Muscle layer of duodenum (tissue), 2 donors: ENCODE measurements at regions not wholly inside any gene's neighbourhood (a gene's known extent, or its start where the extent isn't known, plus 50 kb on each side); places are given as distances from the start of the nearest gene placed in this dataset.

Source experiments
- H3K27ac ChIP-seq: one replicate; pipeline ENCODE4 v1.7.0; 2013; ENCODE audit warnings: mild to moderate bottlenecking, low read length
- H3K27me3 ChIP-seq: one replicate; pipeline ENCODE4 v1.7.0; 2013; ENCODE audit warnings: low read depth, mild to moderate bottlenecking, control low read depth, low read length
- H3K36me3 ChIP-seq, 2 donors: one replicate each; pipeline ENCODE4 v1.7.0; 2013; ENCODE audit warnings: low read length in 2 of 2, control low read depth in 1 of 2, mild to moderate bottlenecking in 1 of 2; ENCODE audit not compliant: insufficient read depth in 2 of 2, control insufficient read depth in 1 of 2
- H3K4me1 ChIP-seq, 2 donors: one replicate each; pipeline ENCODE4 v1.7.0; 2013; ENCODE audit warnings: low read length in 2 of 2, mild to moderate bottlenecking in 2 of 2, control low read depth in 1 of 2, moderate library complexity in 1 of 2; ENCODE audit not compliant: insufficient read depth in 2 of 2, control insufficient read depth in 1 of 2
- H3K4me3 ChIP-seq, 2 donors: one replicate each; pipeline ENCODE4 v1.7.0; 2013; ENCODE audit warnings: low read length in 2 of 2, low read depth in 1 of 2, mild to moderate bottlenecking in 1 of 2
- H3K9me3 ChIP-seq, 2 donors: one replicate each; pipeline ENCODE4 v1.7.0; 2013; ENCODE audit warnings: low read length in 2 of 2, control low read depth in 1 of 2, mild to moderate bottlenecking in 1 of 2; ENCODE audit not compliant: control insufficient read depth in 1 of 2
- donor health status: healthy.

DNA sequence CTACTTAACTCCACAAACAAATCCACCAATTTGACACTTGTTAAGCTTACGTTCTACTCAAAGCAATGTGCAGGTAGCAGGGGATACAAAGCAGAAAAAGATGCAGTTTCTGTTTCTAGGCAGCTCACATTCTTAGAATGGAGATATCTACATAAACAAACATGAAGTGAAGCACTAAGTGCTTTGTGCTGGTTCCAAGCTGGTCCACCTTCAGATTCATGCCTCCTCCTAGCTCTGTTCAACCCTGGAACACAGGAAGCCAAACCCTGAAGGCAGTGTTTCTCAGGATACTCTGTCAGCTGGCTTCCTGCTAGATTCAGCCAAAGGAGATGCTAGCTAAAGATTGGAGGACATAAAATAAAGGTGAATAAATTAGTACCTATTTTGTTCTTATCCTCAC, 55.3 kb upstream of the NOL4 start:
- H3K27me3 ChIP-seq = no peaks in the 10 kb centered on the region
- no peak overlapping the region for H3K4me3 ChIP-seq
- H3K9me3 ChIP-seq = no peaks in the 10 kb centered on the region
- no peaks in the 10 kb centered on the region for H3K4me1 ChIP-seq
- no peak overlapping the region for H3K27ac ChIP-seq
- H3K36me3 ChIP-seq = no peaks in the 10 kb centered on the region

DNA sequence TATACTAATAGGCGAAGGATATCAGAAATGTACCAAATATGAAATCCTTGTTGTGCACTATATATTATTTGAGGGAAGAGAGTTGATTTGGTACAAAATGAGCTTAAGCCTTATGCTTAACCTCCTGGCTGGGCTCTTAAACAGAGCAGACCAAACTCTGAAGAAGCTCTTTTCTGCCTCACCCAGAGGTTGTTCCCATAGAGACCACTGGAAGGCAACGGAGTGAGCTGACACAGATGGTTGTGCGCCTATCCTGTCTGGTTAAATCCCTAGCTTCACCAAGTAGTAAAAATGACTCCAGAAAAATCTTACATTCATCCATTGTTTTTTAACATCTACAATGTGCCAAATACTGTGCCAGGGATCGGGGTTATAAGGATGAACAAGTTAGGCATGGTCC, 55.9 kb upstream of the NOL4 start:
- Histone ChIP-seq H3K4me3 (no peak overlapping the region), H3K27me3 (no peaks in the 10 kb centered on the region), H3K4me1 (no peaks in the 10 kb centered on the region), H3K27ac (no peak overlapping the region), H3K36me3 (no peaks in the 10 kb centered on the region), H3K9me3 (no peaks in the 10 kb centered on the region)

DNA sequence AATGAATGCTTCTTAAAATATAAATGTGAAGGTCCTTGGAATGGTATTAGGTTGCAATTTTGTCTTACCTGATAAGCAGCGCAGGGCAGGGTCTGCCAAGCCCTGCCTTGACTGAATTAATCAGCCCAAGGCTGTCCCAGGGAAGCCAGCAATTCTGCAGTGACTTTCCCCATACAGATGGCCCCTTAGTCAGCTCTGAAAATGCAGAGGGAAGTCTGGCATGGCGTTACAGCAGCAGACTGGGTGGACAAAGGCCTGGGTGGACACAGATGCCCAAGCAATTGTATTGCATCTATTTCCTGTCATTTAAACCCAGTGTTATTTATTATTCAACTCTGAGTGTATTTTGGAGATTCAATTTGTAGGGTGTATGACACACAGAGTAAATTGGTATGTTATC, 56.6 kb upstream of the NOL4 start:
- Histone ChIP-seq H3K4me1 (no peaks in the 10 kb centered on the region), H3K27me3 (no peaks in the 10 kb centered on the region), H3K27ac (no peak overlapping the region), H3K36me3 (no peaks in the 10 kb centered on the region), H3K9me3 (no peaks in the 10 kb centered on the region), H3K4me3 (no peak overlapping the region)

DNA sequence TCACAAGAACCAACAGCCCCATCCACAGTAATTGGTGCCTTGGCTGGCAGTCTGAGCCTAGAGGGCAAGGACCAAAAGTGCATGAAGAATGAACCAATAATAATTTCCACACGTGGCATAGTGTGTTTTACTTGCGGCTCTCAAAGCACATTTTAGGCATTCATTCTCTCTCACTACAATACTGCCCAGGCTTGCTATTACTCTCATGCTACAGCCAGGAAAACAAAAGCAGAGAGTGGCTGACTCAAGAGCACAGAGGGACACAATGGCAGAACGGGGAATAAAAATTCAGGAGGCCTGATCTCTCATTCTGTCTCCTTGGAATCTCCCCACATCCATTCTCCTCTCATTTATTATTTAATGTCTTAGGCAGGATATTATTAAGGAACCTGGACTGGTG, 57.0 kb upstream of the NOL4 start:
- H3K36me3 ChIP-seq = no peaks in the 10 kb centered on the region
- no peaks in the 10 kb centered on the region for H3K4me1 ChIP-seq
- H3K27ac ChIP-seq = no peak overlapping the region
- no peak overlapping the region for H3K4me3 ChIP-seq
- H3K27me3 ChIP-seq = no peaks in the 10 kb centered on the region
- no peaks in the 10 kb centered on the region for H3K9me3 ChIP-seq

- Histone ChIP-seq H3K36me3 (no peaks in the 10 kb centered on the region), H3K9me3 (peaks cover 0 to 4% of the 10 kb centered on the region in 2 donors), H3K4me1 (no peaks in the 10 kb centered on the region), H3K4me3 (no peak overlapping the region), H3K27ac (no peak overlapping the region), H3K27me3 (no peaks in the 10 kb centered on the region)
Measured at GRCh38 chr18:34283506-34283905, 58.8 kb upstream of the NOL4 start.

- no peak overlapping the region for H3K27ac ChIP-seq
- H3K4me1 ChIP-seq = no peaks in the 10 kb centered on the region
Measured at GRCh38 chr18:34287825-34288224, 63.1 kb upstream of the NOL4 start.

GRCh38 chr18:34292594-34292993, 67.9 kb upstream of the NOL4 start:
- H3K4me1 ChIP-seq = no peaks in the 10 kb centered on the region
- H3K27me3 ChIP-seq = no peaks in the 10 kb centered on the region
- H3K4me3 ChIP-seq = no peak overlapping the region
- H3K27ac ChIP-seq = no peak overlapping the region
- H3K36me3 ChIP-seq = no peaks in the 10 kb centered on the region
- peaks cover 0 to 7% of the 10 kb centered on the region in 2 donors for H3K9me3 ChIP-seq

More at GRCh38 chr18:34287825-34288224, 63.1 kb upstream of the NOL4 start:
- Histone ChIP-seq H3K27me3 (no peaks in the 10 kb centered on the region), H3K9me3 (peaks cover 0 to 7% of the 10 kb centered on the region in 2 donors), H3K4me3 (no peak overlapping the region), H3K36me3 (no peaks in the 10 kb centered on the region)

DNA sequence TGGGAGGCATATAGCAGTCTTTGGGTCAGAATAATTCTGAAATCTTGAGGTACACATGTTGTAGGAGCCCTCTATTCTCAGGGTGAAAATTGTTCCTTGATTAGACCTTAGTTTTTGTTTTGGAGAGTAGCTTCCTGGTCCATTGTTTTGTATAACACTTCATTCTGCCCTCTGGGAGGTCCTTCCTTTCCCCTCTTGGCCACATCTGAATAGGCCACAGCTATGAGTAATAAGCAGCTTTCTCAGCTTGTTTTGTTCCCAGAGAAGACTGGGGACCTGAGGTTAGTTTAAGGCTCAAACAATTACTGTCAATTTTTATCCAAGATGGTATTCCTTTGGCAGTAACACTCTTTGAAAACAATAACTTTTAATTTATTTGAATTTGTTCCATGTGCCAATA, 72.6 kb upstream of the NOL4 start:
- no peaks in the 10 kb centered on the region for H3K36me3 ChIP-seq
- H3K4me1 ChIP-seq = no peaks in the 10 kb centered on the region

DNA sequence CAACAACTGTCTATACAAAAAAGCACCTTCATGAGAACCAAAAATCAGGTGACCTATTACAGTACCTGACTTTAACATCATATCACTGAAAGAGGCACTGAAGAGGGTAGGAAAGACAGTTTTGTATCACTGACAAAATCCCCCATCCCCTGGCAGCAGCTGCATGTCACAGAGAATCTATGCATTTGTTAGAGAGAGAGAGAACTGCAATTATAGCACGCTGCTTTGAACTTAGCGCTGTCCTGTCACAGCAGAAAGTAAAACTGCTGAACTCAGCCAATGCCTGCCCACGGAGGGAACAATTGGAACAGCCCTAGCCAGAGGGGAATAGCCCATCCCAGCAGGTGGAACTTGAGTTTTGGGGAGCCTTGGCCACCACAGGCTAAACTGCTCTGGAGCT, 75.1 kb upstream of the NOL4 start:
- Histone ChIP-seq H3K4me3 (no peak overlapping the region), H3K36me3 (no peaks in the 10 kb centered on the region), H3K9me3 (no peaks in the 10 kb centered on the region), H3K4me1 (no peaks in the 10 kb centered on the region), H3K27ac (no peak overlapping the region), H3K27me3 (no peaks in the 10 kb centered on the region)

More for the DNA sequence above, 72.6 kb upstream of the NOL4 start:
- H3K27ac ChIP-seq = no peak overlapping the region
- no peaks in the 10 kb centered on the region for H3K27me3 ChIP-seq
- H3K9me3 ChIP-seq = no peaks in the 10 kb centered on the region
- no peak overlapping the region for H3K4me3 ChIP-seq

DNA sequence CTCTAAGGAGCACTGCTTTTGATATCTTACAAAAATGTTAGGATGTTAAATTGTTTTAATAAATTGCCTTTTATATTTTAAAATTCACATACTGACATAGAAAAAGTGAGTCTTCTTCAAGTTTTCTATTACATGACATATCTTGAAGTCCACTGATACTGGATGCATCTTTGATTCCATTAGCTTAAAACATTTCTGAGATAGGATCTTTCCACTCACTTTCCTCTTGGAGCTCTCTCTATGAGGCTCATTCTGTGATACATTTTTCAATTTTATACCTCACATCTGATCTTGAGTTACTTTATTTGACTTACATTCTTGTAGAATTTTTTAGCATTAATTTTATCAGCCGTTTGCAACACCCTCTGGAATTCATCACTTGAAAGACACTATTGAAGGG, 86.8 kb upstream of the NOL4 start:
- H3K36me3 ChIP-seq = no peaks in the 10 kb centered on the region
- H3K4me3 ChIP-seq = no peak overlapping the region
- H3K27me3 ChIP-seq = no peaks in the 10 kb centered on the region
- H3K9me3 ChIP-seq = no peaks in the 10 kb centered on the region
- no peak overlapping the region for H3K27ac ChIP-seq
- H3K4me1 ChIP-seq = no peaks in the 10 kb centered on the region

DNA sequence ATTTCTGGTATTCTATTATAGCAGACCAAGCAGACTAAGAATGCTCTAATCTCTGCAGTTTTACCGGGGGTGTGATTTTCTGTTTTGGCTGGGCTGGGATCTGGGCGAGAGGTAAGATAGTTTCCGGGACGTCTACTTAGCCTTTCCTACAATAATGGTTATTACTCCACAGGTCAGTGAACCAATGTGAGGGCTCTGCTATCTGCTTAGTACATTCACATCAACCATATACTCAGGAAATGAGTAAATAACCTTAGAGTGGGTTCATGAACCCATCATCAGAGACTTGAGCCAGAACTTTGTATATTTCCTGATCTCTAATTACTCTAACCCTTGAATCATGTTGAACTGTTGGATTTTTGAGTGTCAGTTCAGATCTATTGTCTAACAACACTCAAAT, 90.1 kb upstream of the NOL4 start:
- Histone ChIP-seq H3K4me1 (no peaks in the 10 kb centered on the region), H3K27me3 (no peaks in the 10 kb centered on the region), H3K9me3 (no peaks in the 10 kb centered on the region), H3K27ac (no peak overlapping the region), H3K4me3 (no peak overlapping the region), H3K36me3 (no peaks in the 10 kb centered on the region)

- Histone ChIP-seq H3K4me1 (no peaks in the 10 kb centered on the region), H3K9me3 (no peaks in the 10 kb centered on the region), H3K27ac (no peak overlapping the region), H3K27me3 (no peaks in the 10 kb centered on the region), H3K36me3 (no peaks in the 10 kb centered on the region), H3K4me3 (no peak overlapping the region)
Measured at GRCh38 chr18:34315591-34316352, 91.1 kb upstream of the NOL4 start.
